ENCODE measurements at regions not wholly inside any gene's neighbourhood (a gene's known extent, or its start where the extent isn't known, plus 50 kb on each side); places are given as distances from the start of the nearest gene placed in this dataset.
A peak's percentile ranks its signal among the peaks of the same experiment; 100 is the strongest.

DNA sequence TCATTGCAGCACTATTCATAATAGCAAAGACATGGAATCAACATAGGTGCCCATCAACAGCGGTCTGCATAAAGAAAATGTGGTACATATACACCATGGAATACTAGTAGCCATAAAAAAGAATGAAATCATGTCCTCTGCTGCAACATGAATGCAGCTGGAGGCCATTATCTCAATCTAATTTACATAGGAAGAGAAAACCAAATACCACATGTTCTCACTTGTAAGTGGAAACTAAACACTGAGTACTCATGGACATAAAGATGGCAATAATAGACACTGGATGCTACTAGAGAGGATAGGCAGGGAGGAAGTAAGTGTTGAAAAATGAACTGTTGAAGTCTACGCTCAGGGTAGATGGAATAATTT, 203.9 kb upstream of the CDH9 start:
- Histone ChIP-seq H3K27ac (ENCODE audit: low read depth in 2 of 2, low read length in 2 of 2) (no peak overlapping the region), H3K4me1 (ENCODE audit: control insufficient read depth in 2 of 3, insufficient read depth in 2 of 3, low read depth in 1 of 3, low read length in 3 of 3) (no peaks in the 10 kb centered on the region), H3K4me3 (ENCODE audit: low read length in 3 of 3) (no peak overlapping the region), H3K9ac (ENCODE audit: low read length in 3 of 3) (no peak overlapping the region), H3K36me3 (ENCODE audit: control insufficient read depth in 2 of 3, insufficient read depth in 3 of 3, low read length in 3 of 3) (no peaks in the 10 kb centered on the region), H3K9me3 (ENCODE audit: control insufficient read depth in 2 of 3, insufficient read depth in 1 of 3, low read length in 3 of 3) (no peaks in the 10 kb centered on the region), H3K27me3 (ENCODE audit: control insufficient read depth, insufficient read depth, low read length) (no peaks in the 10 kb centered on the region)
- intact Hi-C loops (cut with DNase I) = no loop called here
- TF ChIP-seq, protein P1, sequence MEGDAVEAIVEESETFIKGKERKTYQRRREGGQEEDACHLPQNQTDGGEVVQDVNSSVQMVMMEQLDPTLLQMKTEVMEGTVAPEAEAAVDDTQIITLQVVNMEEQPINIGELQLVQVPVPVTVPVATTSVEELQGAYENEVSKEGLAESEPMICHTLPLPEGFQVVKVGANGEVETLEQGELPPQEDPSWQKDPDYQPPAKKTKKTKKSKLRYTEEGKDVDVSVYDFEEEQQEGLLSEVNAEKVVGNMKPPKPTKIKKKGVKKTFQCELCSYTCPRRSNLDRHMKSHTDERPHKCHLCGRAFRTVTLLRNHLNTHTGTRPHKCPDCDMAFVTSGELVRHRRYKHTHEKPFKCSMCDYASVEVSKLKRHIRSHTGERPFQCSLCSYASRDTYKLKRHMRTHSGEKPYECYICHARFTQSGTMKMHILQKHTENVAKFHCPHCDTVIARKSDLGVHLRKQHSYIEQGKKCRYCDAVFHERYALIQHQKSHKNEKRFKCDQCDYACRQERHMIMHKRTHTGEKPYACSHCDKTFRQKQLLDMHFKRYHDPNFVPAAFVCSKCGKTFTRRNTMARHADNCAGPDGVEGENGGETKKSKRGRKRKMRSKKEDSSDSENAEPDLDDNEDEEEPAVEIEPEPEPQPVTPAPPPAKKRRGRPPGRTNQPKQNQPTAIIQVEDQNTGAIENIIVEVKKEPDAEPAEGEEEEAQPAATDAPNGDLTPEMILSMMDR (IDR thresholded peaks at IDR 0.05; ENCODE audit: borderline replicate concordance, extremely low read depth, insufficient read depth) = no peak
- DNase-seq = peak in 1 of 5 donors; percentile 28
- FAIRE-seq = no peak

DNA sequence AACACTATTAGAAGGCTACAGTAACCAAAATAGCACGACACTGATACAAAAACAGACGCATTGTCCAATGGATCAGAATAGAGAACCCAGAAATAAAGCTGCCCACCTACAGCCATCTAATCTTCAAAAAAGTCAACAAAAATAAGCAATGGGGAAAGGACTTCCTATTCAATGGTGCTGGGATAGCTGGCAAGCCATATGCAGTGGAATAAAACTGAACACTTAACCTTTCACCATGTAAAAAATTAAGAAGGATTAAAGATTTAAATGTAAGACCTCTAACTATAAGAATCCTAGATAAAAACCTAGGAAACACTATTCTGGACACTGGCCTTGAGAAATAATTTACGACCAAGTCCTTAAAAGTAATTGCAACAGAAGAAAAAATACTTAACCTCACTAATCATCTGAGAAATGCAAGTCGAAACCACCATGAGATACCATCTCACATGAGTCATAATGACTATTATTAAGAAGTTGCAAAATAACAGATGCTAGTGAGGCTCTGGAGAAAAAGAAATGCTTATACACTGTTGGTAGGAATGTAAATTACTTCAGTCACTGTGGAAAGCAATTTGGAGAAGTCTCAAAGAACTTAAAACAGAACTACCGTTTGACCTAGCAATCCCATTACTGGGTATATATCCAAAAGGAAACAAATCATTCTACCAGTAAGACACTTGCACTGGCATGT, 203.3 kb upstream of the CDH9 start:
- peak; percentile 37 for FAIRE-seq
- H3K36me3 ChIP-seq (ENCODE audit: control insufficient read depth in 2 of 3, insufficient read depth in 3 of 3, low read length in 3 of 3) = no peaks in the 10 kb centered on the region
- peak in 2 of 5 donors; percentile 65 to 83 for DNase-seq
- TF ChIP-seq, protein P1 (IDR thresholded peaks at IDR 0.05; ENCODE audit: borderline replicate concordance, extremely low read depth, insufficient read depth) = no peak
- H3K4me3 ChIP-seq (ENCODE audit: low read length in 3 of 3) = no peak overlapping the region
- H3K27me3 ChIP-seq (ENCODE audit: control insufficient read depth, insufficient read depth, low read length) = no peaks in the 10 kb centered on the region
- intact Hi-C loops (cut with DNase I) = no loop called here
- H3K9me3 ChIP-seq (ENCODE audit: control insufficient read depth in 2 of 3, insufficient read depth in 1 of 3, low read length in 3 of 3) = no peaks in the 10 kb centered on the region
- H3K27ac ChIP-seq (ENCODE audit: low read depth in 2 of 2, low read length in 2 of 2) = no peak overlapping the region
- no peak overlapping the region for H3K9ac ChIP-seq (ENCODE audit: low read length in 3 of 3)
- no peaks in the 10 kb centered on the region for H3K4me1 ChIP-seq (ENCODE audit: control insufficient read depth in 2 of 3, insufficient read depth in 2 of 3, low read depth in 1 of 3, low read length in 3 of 3)

DNA sequence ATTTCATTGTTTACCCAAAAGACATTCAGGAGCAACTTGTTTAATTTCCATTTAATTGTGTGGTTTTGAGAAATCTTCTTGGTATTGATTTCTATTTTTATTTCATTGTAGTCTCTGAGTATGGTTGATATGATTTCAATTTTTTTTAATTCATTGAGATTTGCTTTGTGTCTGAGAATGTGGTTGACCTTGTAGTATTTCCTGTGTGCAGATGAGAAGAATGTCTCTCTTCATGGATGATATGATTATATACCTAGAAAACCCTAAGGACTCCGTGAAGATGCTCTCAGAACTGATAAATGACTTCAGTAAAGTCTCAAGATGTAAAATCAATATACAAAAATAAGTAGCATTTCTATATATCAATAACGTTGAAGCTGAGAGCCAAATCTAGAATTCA, 202.4 kb upstream of the CDH9 start:
- intact Hi-C loops (cut with DNase I) = no loop called here
- TF ChIP-seq, protein P1 (IDR thresholded peaks at IDR 0.05; ENCODE audit: borderline replicate concordance, extremely low read depth, insufficient read depth) = no peak
- H3K9ac ChIP-seq (ENCODE audit: low read length in 3 of 3) = no peak overlapping the region

DNA sequence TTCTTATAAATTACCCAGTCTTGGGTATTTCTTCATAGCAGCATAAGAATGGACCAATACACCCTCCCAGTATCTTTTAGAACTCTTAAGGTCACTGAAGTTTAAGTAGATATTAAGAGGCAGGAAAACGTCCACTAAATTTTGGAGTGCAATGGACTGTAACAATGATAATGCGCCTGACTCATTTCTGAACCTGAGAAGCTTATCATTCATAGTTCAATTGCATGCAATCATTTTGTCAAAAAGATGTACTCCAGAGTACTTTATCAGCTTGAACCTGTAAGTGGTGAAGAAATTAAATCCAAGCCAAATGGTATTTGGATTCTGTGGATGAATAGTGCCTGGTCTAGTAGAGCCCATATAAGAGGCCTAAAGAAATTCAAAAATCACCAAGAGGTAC, 196.5 kb upstream of the CDH9 start:
- Histone ChIP-seq H3K4me3 (ENCODE audit: low read length in 3 of 3) (no peak overlapping the region), H3K9me3 (ENCODE audit: control insufficient read depth in 2 of 3, insufficient read depth in 1 of 3, low read length in 3 of 3) (no peaks in the 10 kb centered on the region), H3K4me1 (ENCODE audit: control insufficient read depth in 2 of 3, insufficient read depth in 2 of 3, low read depth in 1 of 3, low read length in 3 of 3) (no peaks in the 10 kb centered on the region), H3K27me3 (ENCODE audit: control insufficient read depth, insufficient read depth, low read length) (no peaks in the 10 kb centered on the region), H3K36me3 (ENCODE audit: control insufficient read depth in 2 of 3, insufficient read depth in 3 of 3, low read length in 3 of 3) (no peaks in the 10 kb centered on the region), H3K9ac (ENCODE audit: low read length in 3 of 3) (no peak overlapping the region), H3K27ac (ENCODE audit: low read depth in 2 of 2, low read length in 2 of 2) (no peak overlapping the region)
- intact Hi-C loops (cut with DNase I) = no loop called here
- FAIRE-seq (no peak), DNase-seq (no peak)
- TF ChIP-seq, protein P1 (IDR thresholded peaks at IDR 0.05; ENCODE audit: borderline replicate concordance, extremely low read depth, insufficient read depth) = no peak

More for the DNA sequence above, 202.4 kb upstream of the CDH9 start:
- H3K27me3 ChIP-seq (ENCODE audit: control insufficient read depth, insufficient read depth, low read length) = no peaks in the 10 kb centered on the region
- no peaks in the 10 kb centered on the region for H3K9me3 ChIP-seq (ENCODE audit: control insufficient read depth in 2 of 3, insufficient read depth in 1 of 3, low read length in 3 of 3)
- FAIRE-seq (no peak), DNase-seq (no peak)
- H3K36me3 ChIP-seq (ENCODE audit: control insufficient read depth in 2 of 3, insufficient read depth in 3 of 3, low read length in 3 of 3) = no peaks in the 10 kb centered on the region
- no peaks in the 10 kb centered on the region for H3K4me1 ChIP-seq (ENCODE audit: control insufficient read depth in 2 of 3, insufficient read depth in 2 of 3, low read depth in 1 of 3, low read length in 3 of 3)
- no peak overlapping the region for H3K4me3 ChIP-seq (ENCODE audit: low read length in 3 of 3)
- no peak overlapping the region for H3K27ac ChIP-seq (ENCODE audit: low read depth in 2 of 2, low read length in 2 of 2)
